ENCODE measurements at regions not wholly inside any gene's neighbourhood (a gene's known extent, or its start where the extent isn't known, plus 50 kb on each side); places are given as distances from the start of the nearest gene placed in this dataset.
"Not testable (repeated sequence)": the region's sequence is repeated elsewhere in the genome, so short reads cannot be mapped to it uniquely, and the experiment has no call there.

DNA sequence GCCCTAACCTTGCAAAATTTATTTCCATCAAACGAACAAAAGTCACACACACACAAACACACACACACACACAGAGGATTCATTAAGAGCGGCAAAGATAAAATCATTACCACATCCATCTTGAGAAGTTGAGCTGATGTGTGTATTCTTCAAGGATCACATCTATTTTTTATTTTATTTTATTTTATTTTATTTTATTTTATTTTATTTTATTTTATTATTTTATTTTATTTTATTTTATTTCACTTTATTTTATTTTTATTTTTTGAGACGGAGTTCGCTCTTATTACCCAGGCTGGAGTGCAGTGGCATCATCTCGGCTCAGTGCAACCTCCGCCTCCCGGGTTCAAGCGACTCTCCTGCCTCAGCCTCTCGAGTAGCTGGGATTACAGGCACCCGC lies 71.3 kb upstream of the SHOX start:
- 45% methylated on average over 10 of the region's 10 CpGs for WGBS (ENCODE audit: low lambda C conversion rate)

DNA sequence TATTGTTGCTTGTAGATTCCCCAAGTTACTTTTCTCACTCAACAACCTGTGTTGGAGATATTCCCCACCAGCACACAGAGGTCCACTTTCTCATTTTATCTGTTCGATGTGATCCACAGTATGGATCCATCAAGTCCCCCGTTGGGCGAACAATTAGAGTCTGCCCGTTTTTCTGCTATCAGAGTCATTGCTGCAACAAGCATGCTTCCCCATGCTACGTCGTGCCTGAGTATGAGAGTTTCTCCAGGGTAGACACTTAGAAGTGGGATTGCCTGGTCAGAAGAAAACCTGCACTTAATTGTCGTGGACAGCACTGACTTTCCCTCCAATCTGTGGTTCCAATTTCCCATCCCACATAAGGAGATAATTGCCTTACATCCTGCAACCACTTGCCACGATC lies 62.7 kb upstream of the SHOX start:
- no peaks in the 10 kb centered on the region for H3K27me3 ChIP-seq (ENCODE audit: insufficient read depth)
- CTCF ChIA-PET = no interaction called here
- no peak for DNase-seq
- no peaks in the 10 kb centered on the region for H3K36me3 ChIP-seq (replicated peaks in 1 of 2; ENCODE audit: control insufficient read depth in 1 of 2, insufficient read depth in 2 of 2, low read length in 1 of 2)
- no peaks in the 10 kb centered on the region for H4K20me1 ChIP-seq (ENCODE audit: insufficient read depth)
- no peaks in the 10 kb centered on the region for H3K79me2 ChIP-seq (ENCODE audit: insufficient read depth)
- WGBS (ENCODE audit: low lambda C conversion rate) = 7% methylated on average over 8 of the region's 8 CpGs
- H3K4me2 ChIP-seq = no peak overlapping the region
- TF ChIP-seq GABPA (IDR thresholded peaks at IDR 0.05; ENCODE audit: low read depth) (no peak), POLR2AphosphoS5 (IDR thresholded peaks at IDR 0.05; ENCODE audit: low read depth, low read length) (no peak), SIN3A (IDR thresholded peaks at IDR 0.05; ENCODE audit: borderline replicate concordance, low read depth, low read length) (no peak), FOXJ3 (CRISPR knock-in tag; IDR thresholded peaks at IDR 0.05) (no peak), TCF12 (IDR thresholded peaks at IDR 0.05) (no peak)
- TF ChIP-seq, protein P1, sequence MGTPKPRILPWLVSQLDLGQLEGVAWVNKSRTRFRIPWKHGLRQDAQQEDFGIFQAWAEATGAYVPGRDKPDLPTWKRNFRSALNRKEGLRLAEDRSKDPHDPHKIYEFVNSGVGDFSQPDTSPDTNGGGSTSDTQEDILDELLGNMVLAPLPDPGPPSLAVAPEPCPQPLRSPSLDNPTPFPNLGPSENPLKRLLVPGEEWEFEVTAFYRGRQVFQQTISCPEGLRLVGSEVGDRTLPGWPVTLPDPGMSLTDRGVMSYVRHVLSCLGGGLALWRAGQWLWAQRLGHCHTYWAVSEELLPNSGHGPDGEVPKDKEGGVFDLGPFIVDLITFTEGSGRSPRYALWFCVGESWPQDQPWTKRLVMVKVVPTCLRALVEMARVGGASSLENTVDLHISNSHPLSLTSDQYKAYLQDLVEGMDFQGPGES (IDR thresholded peaks at IDR 0.05; ENCODE audit: low read depth, low read length) = no peak
- no peak overlapping the region for H2AFZ ChIP-seq (ENCODE audit: low read depth)
- H3K9me2 ChIP-seq = no peaks in the 10 kb centered on the region
- no peak overlapping the region for H3K27ac ChIP-seq (ENCODE audit: low read depth in 2 of 2, low read length in 1 of 2)
- POLR2A ChIA-PET = no interaction called here
- no peaks in the 10 kb centered on the region for H3K4me1 ChIP-seq (ENCODE audit: control insufficient read depth in 1 of 2, insufficient read depth in 2 of 2, low read depth in 1 of 2, low read length in 1 of 2)
- H3K9me3 ChIP-seq = no peaks in the 10 kb centered on the region
- H3K9ac ChIP-seq = no peak overlapping the region
- no peaks in the 10 kb centered on the region for H3F3A ChIP-seq (replicated peaks; ENCODE audit: insufficient read depth)
- no peak overlapping the region for H3K4me3 ChIP-seq (ENCODE audit: low read depth in 2 of 2, low read length in 1 of 2)

More for the DNA sequence above, 71.3 kb upstream of the SHOX start:
- H3K27ac ChIP-seq (ENCODE audit: low read depth in 2 of 2, low read length in 1 of 2); H3K4me3 ChIP-seq (ENCODE audit: low read depth in 2 of 2, low read length in 1 of 2); H3F3A ChIP-seq (replicated peaks; ENCODE audit: insufficient read depth); H4K20me1 ChIP-seq (ENCODE audit: insufficient read depth); H3K27me3 ChIP-seq (ENCODE audit: insufficient read depth); POLR2A ChIA-PET; H3K9me2 ChIP-seq; H3K9me3 ChIP-seq; H3K9ac ChIP-seq; DNase-seq; H3K4me1 ChIP-seq (ENCODE audit: control insufficient read depth in 1 of 2, insufficient read depth in 2 of 2, low read depth in 1 of 2, low read length in 1 of 2); H3K79me2 ChIP-seq (ENCODE audit: insufficient read depth); CTCF ChIA-PET; H3K36me3 ChIP-seq (replicated peaks in 1 of 2; ENCODE audit: control insufficient read depth in 1 of 2, insufficient read depth in 2 of 2, low read length in 1 of 2); H2AFZ ChIP-seq (ENCODE audit: low read depth); H3K4me2 ChIP-seq: not testable (repeated sequence)

DNA sequence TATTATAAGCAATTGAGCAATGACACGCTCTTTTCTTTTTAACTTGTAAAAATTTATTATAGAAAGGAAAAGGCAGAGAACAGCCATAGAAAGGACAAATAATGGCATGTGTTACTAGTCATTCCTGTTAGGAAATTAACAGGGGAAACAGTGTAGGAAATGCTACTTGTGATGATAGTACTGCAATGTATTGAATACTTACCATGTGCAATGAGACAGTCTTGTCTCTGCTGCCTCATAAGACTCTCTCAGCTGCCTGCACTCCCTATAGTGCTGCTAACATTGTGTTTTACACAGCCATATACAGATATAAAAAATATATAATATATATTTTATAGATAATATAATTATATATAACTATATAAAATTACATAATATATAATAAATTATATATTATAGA lies 62.3 kb upstream of the SHOX start:
- H3K9ac ChIP-seq = no peak overlapping the region
- ChIA-PET CTCF (no interaction called here), POLR2A (no interaction called here)
- TF ChIP-seq FOXM1 (IDR thresholded peaks at IDR 0.05; ENCODE audit: low read depth) (no peak), EP300 (IDR thresholded peaks at IDR 0.05; ENCODE audit: borderline replicate concordance in 1 of 2, low read depth in 1 of 2, low read length in 1 of 2) (no peak), CHD2 (IDR thresholded peaks at IDR 0.05; ENCODE audit: low read length, partially characterized antibody) (no peak), FOSL2 (IDR thresholded peaks at IDR 0.05; ENCODE audit: borderline replicate concordance, low read depth) (no peak), TAF1 (IDR thresholded peaks at IDR 0.05; ENCODE audit: borderline replicate concordance, low read depth, low read length) (no peak)
- TF ChIP-seq, protein P2, sequence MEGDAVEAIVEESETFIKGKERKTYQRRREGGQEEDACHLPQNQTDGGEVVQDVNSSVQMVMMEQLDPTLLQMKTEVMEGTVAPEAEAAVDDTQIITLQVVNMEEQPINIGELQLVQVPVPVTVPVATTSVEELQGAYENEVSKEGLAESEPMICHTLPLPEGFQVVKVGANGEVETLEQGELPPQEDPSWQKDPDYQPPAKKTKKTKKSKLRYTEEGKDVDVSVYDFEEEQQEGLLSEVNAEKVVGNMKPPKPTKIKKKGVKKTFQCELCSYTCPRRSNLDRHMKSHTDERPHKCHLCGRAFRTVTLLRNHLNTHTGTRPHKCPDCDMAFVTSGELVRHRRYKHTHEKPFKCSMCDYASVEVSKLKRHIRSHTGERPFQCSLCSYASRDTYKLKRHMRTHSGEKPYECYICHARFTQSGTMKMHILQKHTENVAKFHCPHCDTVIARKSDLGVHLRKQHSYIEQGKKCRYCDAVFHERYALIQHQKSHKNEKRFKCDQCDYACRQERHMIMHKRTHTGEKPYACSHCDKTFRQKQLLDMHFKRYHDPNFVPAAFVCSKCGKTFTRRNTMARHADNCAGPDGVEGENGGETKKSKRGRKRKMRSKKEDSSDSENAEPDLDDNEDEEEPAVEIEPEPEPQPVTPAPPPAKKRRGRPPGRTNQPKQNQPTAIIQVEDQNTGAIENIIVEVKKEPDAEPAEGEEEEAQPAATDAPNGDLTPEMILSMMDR (IDR thresholded peaks at IDR 0.05) = no peak
- no peak overlapping the region for H3K27ac ChIP-seq (ENCODE audit: low read depth in 2 of 2, low read length in 1 of 2)
- no peaks in the 10 kb centered on the region for H4K20me1 ChIP-seq (ENCODE audit: insufficient read depth)
- H3F3A ChIP-seq (replicated peaks; ENCODE audit: insufficient read depth) = no peaks in the 10 kb centered on the region
- H3K4me3 ChIP-seq (ENCODE audit: low read depth in 2 of 2, low read length in 1 of 2) = no peak overlapping the region
- H3K79me2 ChIP-seq (ENCODE audit: insufficient read depth) = no peaks in the 10 kb centered on the region
- no peak overlapping the region for H3K4me2 ChIP-seq
- no peaks in the 10 kb centered on the region for H3K4me1 ChIP-seq (ENCODE audit: control insufficient read depth in 1 of 2, insufficient read depth in 2 of 2, low read depth in 1 of 2, low read length in 1 of 2)
- WGBS (ENCODE audit: low lambda C conversion rate) = 85% methylated on average over 1 of the region's 1 CpG
- H3K9me2 ChIP-seq = no peaks in the 10 kb centered on the region
- DNase-seq = no peak
- H2AFZ ChIP-seq (ENCODE audit: low read depth) = no peak overlapping the region
- no peaks in the 10 kb centered on the region for H3K27me3 ChIP-seq (ENCODE audit: insufficient read depth)
- H3K9me3 ChIP-seq = no peaks in the 10 kb centered on the region
- H3K36me3 ChIP-seq (replicated peaks in 1 of 2; ENCODE audit: control insufficient read depth in 1 of 2, insufficient read depth in 2 of 2, low read length in 1 of 2) = no peaks in the 10 kb centered on the region
